ENCODE measurements at regions not wholly inside any gene's neighbourhood (a gene's known extent, or its start where the extent isn't known, plus 50 kb on each side); places are given as distances from the start of the nearest gene placed in this dataset.

- Histone ChIP-seq H3K4me3 (ENCODE audit: low read depth, low read length) (no peak overlapping the region), H3K36me3 (ENCODE audit: control insufficient read depth, insufficient read depth, low read length) (no peaks in the 10 kb centered on the region), H3K27me3 (ENCODE audit: control insufficient read depth, insufficient read depth, low read length) (no peaks in the 10 kb centered on the region)
- FAIRE-seq (no peak), DNase-seq (ENCODE audit: low read depth) (no peak)
- TF ChIP-seq CTCF (IDR thresholded peaks at IDR 0.05; ENCODE audit: insufficient read depth, low read length, severe bottlenecking), result no peak
Observed at GRCh38 chr10:130655313-130656186, 519.4 kb downstream of the GLRX3 start.

GRCh38 chr10:130656187-130656575, 520.0 kb downstream of the GLRX3 start:
- no peak for DNase-seq (ENCODE audit: low read depth)
- TF ChIP-seq CTCF (IDR thresholded peaks at IDR 0.05; ENCODE audit: insufficient read depth, low read length, severe bottlenecking), result no peak
- Histone ChIP-seq H3K27me3 (ENCODE audit: control insufficient read depth, insufficient read depth, low read length) (no peaks in the 10 kb centered on the region), H3K4me3 (ENCODE audit: low read depth, low read length) (no peak overlapping the region), H3K36me3 (ENCODE audit: control insufficient read depth, insufficient read depth, low read length) (no peaks in the 10 kb centered on the region)
- no peak for FAIRE-seq

- Histone ChIP-seq H3K36me3 (ENCODE audit: control insufficient read depth, insufficient read depth, low read length) (no peaks in the 10 kb centered on the region), H3K27me3 (ENCODE audit: control insufficient read depth, insufficient read depth, low read length) (no peaks in the 10 kb centered on the region), H3K4me3 (ENCODE audit: low read depth, low read length) (no peak overlapping the region)
- TF ChIP-seq CTCF (IDR thresholded peaks at IDR 0.05; ENCODE audit: insufficient read depth, low read length, severe bottlenecking), result no peak
- DNase-seq (ENCODE audit: low read depth) (no peak), FAIRE-seq (no peak)
Observed at GRCh38 chr10:130656582-130657133, 520.5 kb downstream of the GLRX3 start.

- TF ChIP-seq CTCF (IDR thresholded peaks at IDR 0.05; ENCODE audit: insufficient read depth, low read length, severe bottlenecking), result no peak
- no peak overlapping the region for H3K4me3 ChIP-seq (ENCODE audit: low read depth, low read length)
- DNase-seq (ENCODE audit: low read depth) (no peak), FAIRE-seq (no peak)
- no peaks in the 10 kb centered on the region for H3K36me3 ChIP-seq (ENCODE audit: control insufficient read depth, insufficient read depth, low read length)
- H3K27me3 ChIP-seq (ENCODE audit: control insufficient read depth, insufficient read depth, low read length), result no peaks in the 10 kb centered on the region
Observed at GRCh38 chr10:130658687-130659290, 522.6 kb downstream of the GLRX3 start.

- TF ChIP-seq CTCF (IDR thresholded peaks at IDR 0.05; ENCODE audit: insufficient read depth, low read length, severe bottlenecking), result no peak
- H3K4me3 ChIP-seq (ENCODE audit: low read depth, low read length), result no peak overlapping the region
- H3K36me3 ChIP-seq (ENCODE audit: control insufficient read depth, insufficient read depth, low read length), result no peaks in the 10 kb centered on the region
- DNase-seq (ENCODE audit: low read depth) (no peak), FAIRE-seq (no peak)
- H3K27me3 ChIP-seq (ENCODE audit: control insufficient read depth, insufficient read depth, low read length), result no peaks in the 10 kb centered on the region
Observed at GRCh38 chr10:130659528-130659927, 523.3 kb downstream of the GLRX3 start.

All from bronchial epithelial cell (primary cell).